GM18520 (cell line): ENCODE measurements at regions not wholly inside any gene's neighbourhood (a gene's known extent, or its start where the extent isn't known, plus 50 kb on each side); places are given as distances from the start of the nearest gene placed in this dataset.
"Not testable (repeated sequence)": the region's sequence is repeated elsewhere in the genome, so short reads cannot be mapped to it uniquely, and the experiment has no call there.

Experiments
- ATAC-seq: cut with Tn5 transposase; IDR thresholded peaks from one replicate; pipeline ENCODE4 v1.9.1; 2021; ENCODE audit not compliant: unreplicated experiment

DNA sequence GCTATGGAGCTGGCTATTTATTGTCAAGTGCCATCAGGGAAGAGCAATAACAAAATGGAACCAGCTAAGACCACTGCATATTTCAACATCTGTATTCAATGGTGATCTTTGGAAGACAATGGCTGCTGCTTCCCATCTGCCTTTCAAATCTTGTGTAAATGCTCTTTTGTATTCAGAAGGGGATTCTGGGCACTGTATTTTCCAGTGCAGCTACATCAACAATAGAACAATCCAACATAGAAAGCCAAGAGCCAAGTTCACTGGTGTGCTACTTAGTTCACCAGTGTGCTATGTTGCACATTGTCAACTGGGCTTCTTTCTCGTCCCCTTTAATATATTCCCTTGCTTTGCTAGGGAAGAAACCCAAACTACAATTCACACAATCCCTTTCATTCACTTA, 128.8 kb upstream of the OR4E1 start:
- ATAC-seq, result no peak

DNA sequence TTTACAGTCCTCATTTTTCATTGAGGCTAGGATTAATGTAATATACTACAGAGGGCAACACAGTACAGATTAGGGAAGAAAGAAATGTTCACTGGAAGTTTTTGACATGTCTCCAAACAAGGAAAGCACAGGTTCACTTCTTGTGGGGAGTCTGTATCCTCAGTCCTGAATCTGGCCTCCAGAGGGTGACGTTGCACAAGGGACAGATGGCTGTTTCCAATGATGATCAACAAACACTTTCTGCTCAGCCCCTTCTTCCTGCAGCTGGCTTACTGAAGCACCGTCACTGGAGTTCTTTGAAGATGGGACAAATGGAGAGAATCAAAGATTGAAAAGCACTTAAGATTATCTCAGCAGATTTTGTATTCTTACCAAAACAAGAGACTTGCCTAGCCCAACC, 123.3 kb upstream of the OR4E1 start:
- no peak for ATAC-seq

DNA sequence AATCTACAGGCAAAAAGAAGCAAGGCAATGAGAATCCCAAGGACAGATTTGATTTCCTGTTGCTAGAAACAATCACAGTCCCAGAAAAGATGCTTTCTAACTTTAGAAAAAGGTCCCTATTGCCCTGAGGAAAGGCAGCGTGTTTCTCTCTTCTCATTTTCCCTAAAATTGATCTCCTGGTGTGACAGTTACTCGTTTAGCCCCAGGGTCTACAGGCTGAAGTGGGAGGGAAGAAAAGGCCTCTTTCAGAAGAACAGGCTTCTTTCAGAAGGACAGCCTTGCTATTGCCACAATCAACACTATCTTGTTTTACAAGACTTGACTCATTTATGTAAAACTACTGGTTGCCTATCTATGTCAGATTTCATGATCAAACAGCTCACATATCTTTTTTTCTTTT, 121.8 kb upstream of the OR4E1 start:
- no peak for ATAC-seq

DNA sequence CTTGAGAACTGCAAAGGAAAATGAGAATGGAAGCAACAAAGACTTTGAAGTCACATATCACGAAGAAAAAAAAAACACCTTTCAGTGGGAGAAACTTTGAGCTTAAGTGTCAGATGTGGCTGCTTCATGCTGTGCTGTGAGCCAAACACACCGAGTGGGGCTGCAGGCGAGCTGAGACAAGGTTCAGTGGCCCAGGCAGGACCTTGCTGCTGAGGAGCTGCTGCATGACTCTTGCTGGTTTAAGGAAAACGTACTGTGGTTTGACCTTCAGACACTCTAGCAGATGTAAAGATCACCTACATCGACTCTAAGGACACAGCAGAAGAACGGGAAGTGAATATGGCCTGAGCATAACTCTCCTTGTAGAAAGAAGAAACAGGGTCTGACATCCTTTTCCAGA, 118.1 kb upstream of the OR4E1 start:
- no peak for ATAC-seq

GRCh38 chr14:21788687-21789086, 115.1 kb upstream of the OR4E1 start:
- not testable (repeated sequence) for ATAC-seq

DNA sequence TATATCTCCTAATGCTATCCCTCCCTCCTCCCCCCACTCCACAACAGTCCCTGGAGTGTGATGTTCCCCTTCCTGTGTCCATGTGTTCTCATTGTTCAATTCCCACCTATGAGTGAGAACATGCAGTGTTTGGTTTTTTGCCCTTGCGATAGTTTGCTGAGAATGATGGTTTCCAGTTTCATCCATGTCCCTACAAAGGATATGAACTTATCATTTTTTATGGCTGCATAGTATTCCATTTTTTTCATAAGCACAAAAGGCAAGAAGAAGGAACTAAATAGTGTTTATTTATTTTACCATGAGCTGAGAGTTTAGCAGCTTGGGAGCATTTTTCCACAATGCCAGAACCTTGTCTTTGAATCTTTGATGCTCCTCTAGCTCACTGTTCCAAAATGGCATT, 113.6 kb upstream of the OR4E1 start:
- ATAC-seq, result not testable (repeated sequence)

DNA sequence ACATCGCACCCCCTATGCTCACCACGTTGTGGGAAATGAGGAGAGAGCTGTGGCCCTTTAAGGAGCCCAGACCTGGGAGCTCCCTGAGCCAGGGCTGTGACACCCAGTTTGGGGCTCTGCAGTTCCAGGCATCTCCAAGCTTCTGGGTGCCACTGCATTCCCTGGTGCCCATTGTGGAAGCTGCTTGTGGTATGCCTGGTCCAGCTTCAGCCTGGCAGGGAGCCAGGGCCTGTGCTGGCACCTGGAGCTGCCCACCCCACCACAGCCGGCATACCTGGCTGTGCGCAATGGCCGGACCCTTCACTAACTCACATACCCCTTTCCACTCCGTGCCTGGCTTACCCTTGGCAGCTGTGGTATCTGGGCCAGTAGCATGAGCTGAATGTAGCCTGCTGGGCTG, 107.9 kb upstream of the OR4E1 start:
- no peak for ATAC-seq

DNA sequence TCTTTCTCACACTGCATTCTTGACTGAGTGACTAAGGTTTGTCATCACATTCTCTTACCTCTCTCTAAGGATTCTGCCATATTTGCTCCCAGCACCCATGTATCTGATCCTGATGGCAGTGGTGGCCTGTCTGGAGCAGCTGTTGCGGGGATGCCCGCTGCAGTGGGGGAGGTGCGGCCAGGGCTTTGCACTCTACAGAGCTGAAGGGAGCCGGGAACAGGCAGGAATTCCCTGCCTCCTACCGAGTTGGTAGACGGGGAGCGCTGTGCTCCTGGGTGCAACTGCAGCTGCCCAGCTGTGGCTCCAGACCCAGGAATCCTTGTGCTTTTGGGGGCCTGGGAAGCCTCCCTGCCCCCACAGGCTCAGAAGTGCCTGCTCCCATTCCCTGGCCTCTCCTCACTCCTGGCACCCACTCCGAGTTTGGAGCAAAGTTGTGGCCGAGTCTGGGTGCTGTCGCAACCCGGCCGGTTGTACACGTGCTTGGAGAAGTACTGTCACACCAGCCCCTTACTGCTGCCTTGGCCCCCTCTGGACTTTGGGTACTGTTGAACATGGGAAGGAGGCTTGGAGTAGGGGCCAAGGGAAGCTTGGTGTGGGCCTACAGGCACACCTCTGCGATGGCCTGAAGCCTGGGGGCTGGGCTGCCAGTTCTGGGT, 106.9 kb upstream of the OR4E1 start:
- ATAC-seq, result no peak

- no peak for ATAC-seq
These were observed 98.1 kb upstream of the OR4E1 start for GRCh38 chr14:21771671-21772070.

- no peak for ATAC-seq
These were observed 95.2 kb upstream of the OR4E1 start for GRCh38 chr14:21768875-21769257.

DNA sequence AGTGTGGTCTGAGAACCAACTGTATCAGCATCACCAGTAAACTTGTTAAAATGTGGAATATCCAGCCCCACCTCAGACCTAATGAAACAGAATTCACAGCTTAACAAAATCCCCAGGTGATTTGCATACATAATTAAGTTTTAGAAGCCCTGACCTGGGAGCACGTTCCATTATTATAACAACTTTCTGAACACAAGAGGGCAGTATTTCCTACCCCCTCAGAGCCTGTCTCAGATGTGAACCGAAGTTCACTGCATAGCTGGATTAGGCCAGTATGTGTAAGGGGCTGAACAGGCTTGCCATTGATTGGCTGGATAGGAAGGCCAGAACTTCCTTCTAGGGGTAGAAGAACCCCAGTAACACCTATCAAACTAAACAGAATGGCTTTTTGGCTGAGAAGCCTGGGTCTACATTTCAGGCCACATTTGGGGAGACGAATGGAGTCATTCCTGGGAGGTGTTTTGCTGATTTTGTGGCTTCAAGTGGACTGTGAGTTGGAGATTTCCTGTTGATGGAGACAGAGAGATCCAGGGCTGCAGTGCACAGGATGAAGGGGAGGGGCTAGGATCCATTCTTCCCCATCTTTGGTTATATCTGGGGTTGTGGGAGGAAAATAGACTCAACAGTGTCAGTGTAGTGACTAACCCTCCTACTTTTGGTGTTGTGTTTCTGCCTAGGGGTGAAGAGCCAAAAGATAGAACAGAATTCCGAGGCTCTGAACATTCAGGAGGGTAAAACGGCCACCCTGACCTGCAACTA, 94.7 kb upstream of the OR4E1 start:
- ATAC-seq, result no peak

DNA sequence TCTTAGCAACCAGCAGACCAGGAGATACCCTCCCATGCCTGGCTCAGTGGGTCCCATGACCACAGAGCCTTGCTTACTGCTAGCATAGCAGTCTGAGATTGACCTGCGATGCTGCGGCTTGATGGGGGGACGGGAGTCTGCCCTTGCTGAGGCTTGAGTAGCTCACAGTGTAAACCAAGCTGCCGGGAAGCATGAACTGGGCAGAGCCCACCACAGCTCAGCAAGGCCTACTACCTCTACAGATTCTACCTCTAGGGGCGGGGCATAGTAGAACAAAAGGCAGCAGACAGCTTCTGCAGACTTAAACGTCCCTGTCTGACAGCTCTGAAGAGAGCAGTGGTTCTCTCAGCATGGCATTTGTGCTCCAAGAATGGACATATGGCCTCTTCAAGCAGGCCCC, 86.7 kb upstream of the OR4E1 start:
- ATAC-seq, result not testable (repeated sequence)

GRCh38 chr14:21749306-21749868, 75.8 kb upstream of the OR4E1 start:
- ATAC-seq, result no peak

- ATAC-seq, result no peak
These were observed 75.3 kb upstream of the OR4E1 start for GRCh38 chr14:21748869-21749303.

DNA sequence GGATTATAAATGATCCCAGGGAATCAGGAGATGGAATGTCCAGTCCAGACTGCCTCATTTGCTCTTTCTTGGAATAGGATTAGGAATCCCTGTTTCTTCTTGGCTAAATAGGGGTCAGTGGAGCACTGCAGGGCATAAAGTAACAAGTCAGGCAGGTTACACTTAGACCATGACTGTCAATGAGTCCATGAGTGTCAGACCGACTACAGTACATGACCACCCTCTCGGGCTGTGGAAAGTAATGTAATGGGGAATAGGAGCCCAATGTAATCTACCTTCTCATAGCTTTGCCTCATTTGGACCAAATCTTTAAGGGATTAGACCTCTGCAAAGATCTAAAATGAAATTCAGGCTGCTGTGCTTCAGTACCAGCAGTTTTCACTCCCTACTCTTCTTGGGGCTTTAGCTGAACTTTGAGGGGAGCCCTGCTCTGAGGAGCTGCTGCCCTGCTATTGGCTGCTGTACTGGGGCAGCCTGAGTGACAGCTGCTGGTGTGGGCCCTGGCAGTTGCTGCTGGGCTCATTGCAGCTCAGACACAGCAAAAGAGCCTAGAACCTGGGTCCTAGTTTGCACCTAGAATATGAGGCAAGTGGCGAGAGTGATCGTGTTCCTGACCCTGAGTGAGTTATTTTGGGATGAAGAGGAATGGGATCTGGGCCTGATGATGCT, 62.2 kb upstream of the OR4E1 start:
- no peak for ATAC-seq

DNA sequence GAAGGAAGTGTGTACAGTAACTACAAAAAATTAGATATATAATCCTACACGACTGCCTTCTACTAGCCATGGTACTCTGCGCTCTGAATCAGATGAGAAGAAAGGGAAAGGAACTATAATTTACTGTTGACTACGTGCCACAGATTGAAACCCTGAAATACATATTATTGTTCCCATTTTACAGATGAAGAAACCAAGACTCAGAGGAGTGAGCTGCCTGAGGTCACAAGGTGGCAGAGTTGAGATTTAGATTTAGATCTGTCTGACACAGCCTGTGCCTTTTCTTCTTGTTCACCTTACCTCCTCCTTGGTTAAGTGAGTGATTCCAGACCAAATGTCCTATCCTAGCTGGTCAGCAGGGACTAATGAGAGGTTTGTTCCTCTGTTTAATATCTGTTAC, 61.6 kb upstream of the OR4E1 start:
- ATAC-seq, result no peak

GRCh38 chr14:21734457-21735074, 60.9 kb upstream of the OR4E1 start:
- ATAC-seq, result no peak

DNA sequence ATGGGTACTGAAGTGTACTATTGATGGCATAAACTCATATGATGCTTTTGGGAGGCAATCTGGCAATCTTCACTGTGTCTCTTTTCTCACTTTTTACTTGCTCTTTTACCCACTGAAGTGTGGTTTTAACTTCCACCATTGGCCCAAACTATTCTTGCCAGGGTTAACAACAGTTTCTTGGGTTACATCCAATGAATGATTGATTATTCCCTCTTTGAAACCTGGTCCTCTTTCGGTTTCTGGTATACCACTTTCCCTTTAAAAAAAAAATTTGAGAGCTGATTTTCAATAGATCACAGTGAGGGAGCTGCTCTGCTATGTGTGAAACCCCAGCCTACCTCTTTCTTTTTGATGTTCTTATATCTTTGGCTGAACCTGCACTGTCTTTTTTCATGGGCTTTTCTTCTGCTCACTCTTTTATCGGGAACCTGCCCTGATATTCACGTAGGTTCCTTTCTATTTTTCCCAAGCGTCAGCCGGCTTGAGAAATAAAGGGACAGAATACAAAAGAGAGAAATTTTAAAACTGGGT, 56.1 kb upstream of the OR4E1 start:
- ATAC-seq, result no peak

GRCh38 chr14:21725250-21725649, 51.6 kb upstream of the OR4E1 start:
- ATAC-seq, result no peak

GRCh38 chr14:21724090-21724973, 50.7 kb upstream of the OR4E1 start:
- no peak for ATAC-seq
